ENCODE measurements at regions not wholly inside any gene's neighbourhood (a gene's known extent, or its start where the extent isn't known, plus 50 kb on each side); places are given as distances from the start of the nearest gene placed in this dataset.

DNA sequence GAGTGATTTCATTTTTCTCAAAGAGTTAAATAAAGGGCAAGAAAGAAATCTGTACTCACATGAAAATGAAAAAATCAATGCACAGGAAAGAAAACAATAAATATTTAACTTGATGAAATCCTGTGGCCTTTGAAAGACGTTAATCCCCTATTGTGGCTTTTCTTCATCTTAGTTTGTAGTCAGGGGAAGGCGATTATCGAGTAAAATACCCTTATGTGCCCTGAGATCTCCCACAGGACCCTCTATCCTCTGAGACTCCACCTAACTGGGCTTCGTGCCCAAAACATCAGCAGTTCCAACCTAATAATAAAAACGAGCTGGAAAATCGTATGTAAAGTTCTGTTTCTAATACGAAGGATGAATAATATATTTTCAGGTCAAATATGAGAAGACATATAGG, 208.2 kb upstream of the ZC3H12C start:
- TF ChIP-seq, protein P1, sequence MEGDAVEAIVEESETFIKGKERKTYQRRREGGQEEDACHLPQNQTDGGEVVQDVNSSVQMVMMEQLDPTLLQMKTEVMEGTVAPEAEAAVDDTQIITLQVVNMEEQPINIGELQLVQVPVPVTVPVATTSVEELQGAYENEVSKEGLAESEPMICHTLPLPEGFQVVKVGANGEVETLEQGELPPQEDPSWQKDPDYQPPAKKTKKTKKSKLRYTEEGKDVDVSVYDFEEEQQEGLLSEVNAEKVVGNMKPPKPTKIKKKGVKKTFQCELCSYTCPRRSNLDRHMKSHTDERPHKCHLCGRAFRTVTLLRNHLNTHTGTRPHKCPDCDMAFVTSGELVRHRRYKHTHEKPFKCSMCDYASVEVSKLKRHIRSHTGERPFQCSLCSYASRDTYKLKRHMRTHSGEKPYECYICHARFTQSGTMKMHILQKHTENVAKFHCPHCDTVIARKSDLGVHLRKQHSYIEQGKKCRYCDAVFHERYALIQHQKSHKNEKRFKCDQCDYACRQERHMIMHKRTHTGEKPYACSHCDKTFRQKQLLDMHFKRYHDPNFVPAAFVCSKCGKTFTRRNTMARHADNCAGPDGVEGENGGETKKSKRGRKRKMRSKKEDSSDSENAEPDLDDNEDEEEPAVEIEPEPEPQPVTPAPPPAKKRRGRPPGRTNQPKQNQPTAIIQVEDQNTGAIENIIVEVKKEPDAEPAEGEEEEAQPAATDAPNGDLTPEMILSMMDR (IDR thresholded peaks at IDR 0.05) = no peak
- Mint-ChIP-seq H3K27ac (ENCODE audit: unreplicated experiment) (no peak overlapping the region), H3K4me1 (ENCODE audit: unreplicated experiment) (no peaks in the 10 kb centered on the region), H3K27me3 (ENCODE audit: unreplicated experiment) (peaks cover 18% of the 10 kb centered on the region), H3K9me3 (ENCODE audit: unreplicated experiment) (no peaks in the 10 kb centered on the region), H3K36me3 (ENCODE audit: unreplicated experiment) (no peaks in the 10 kb centered on the region), H3K4me3 (ENCODE audit: unreplicated experiment) (no peak overlapping the region)
- no peak for DNase-seq (ENCODE audit: extremely low spot score, unreplicated experiment)

DNA sequence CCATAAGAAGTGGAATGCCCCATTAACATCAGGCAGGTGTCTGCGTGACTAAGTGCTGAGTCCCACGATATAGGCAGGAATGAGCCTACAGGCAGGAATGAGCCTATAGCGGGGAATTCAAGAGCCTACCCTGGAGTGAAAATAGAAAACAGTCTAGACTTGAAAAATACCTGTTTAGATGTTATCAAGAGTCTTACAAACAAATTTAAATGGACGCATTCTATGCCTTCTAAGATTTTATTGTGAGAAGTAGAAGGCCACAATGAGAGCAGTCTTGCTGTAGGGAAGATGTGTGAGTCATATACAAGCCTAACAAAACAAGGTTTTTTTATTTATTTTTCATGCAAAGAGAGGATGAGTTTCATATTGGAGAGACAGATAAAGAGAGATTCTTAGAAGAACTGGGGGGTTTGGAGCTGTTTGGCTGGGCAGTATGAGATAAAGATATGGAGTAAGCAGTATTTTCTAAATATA, 200.8 kb upstream of the ZC3H12C start:
- no peak overlapping the region for H3K4me3 Mint-ChIP-seq (ENCODE audit: unreplicated experiment)
- peaks cover 3% of the 10 kb centered on the region for H3K27me3 Mint-ChIP-seq (ENCODE audit: unreplicated experiment)
- H3K36me3 Mint-ChIP-seq (ENCODE audit: unreplicated experiment) = no peaks in the 10 kb centered on the region
- DNase-seq (ENCODE audit: extremely low spot score, unreplicated experiment) = no peak
- H3K9me3 Mint-ChIP-seq (ENCODE audit: unreplicated experiment) = peaks cover 9% of the 10 kb centered on the region
- TF ChIP-seq, protein P1 (IDR thresholded peaks at IDR 0.05) = no peak
- H3K4me1 Mint-ChIP-seq (ENCODE audit: unreplicated experiment) = peaks cover 2% of the 10 kb centered on the region
- no peak overlapping the region for H3K27ac Mint-ChIP-seq (ENCODE audit: unreplicated experiment)

DNA sequence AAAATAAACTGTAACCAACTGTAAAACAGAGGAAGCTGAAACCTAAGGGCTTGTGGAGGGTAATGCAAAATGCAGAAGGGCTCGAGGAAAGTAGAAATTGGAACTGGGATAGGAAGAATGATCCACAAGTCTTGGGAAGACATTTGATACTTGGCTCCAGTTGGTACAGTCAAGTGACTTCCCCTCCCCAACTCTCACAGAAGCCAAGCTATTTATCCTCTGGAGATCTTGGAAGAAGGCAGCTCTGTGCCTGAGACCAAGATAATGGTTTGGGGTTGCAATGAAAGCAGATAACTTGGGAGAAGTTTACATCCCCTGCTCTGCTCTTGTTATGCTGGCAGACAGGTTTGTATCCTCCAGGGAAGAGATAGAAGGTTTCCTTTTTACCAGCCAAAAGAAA, 198.9 kb upstream of the ZC3H12C start:
- DNase-seq (ENCODE audit: extremely low spot score, unreplicated experiment) = no peak
- H3K27ac Mint-ChIP-seq (ENCODE audit: unreplicated experiment) = no peak overlapping the region
- H3K36me3 Mint-ChIP-seq (ENCODE audit: unreplicated experiment) = peaks cover 2% of the 10 kb centered on the region
- H3K4me3 Mint-ChIP-seq (ENCODE audit: unreplicated experiment) = no peak overlapping the region
- peaks cover 4% of the 10 kb centered on the region for H3K27me3 Mint-ChIP-seq (ENCODE audit: unreplicated experiment)
- peaks cover 2% of the 10 kb centered on the region for H3K4me1 Mint-ChIP-seq (ENCODE audit: unreplicated experiment)
- TF ChIP-seq, protein P1 (IDR thresholded peaks at IDR 0.05) = no peak
- peaks cover 21% of the 10 kb centered on the region for H3K9me3 Mint-ChIP-seq (ENCODE audit: unreplicated experiment)

DNA sequence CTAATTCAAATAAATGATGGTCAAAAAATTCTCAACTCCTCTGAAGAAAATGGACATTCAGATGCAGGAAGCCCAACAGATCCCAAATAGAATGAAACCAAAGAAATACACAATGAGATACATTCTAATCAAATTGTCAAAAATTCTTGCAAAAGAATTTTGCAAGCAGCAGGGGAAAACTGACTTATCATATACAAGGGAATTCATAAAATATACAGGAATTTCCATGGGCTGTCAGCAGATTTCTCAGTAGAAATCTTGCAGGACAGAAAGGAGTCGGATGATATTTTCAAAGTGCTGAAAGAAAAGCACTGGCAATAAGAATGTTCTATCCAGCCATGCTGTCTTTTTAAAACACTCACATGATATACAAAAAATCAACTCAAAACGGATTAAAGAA, 194.6 kb upstream of the ZC3H12C start:
- no peaks in the 10 kb centered on the region for H3K4me1 Mint-ChIP-seq (ENCODE audit: unreplicated experiment)
- H3K27me3 Mint-ChIP-seq (ENCODE audit: unreplicated experiment) = peaks cover 6% of the 10 kb centered on the region
- peaks cover 2% of the 10 kb centered on the region for H3K36me3 Mint-ChIP-seq (ENCODE audit: unreplicated experiment)

DNA sequence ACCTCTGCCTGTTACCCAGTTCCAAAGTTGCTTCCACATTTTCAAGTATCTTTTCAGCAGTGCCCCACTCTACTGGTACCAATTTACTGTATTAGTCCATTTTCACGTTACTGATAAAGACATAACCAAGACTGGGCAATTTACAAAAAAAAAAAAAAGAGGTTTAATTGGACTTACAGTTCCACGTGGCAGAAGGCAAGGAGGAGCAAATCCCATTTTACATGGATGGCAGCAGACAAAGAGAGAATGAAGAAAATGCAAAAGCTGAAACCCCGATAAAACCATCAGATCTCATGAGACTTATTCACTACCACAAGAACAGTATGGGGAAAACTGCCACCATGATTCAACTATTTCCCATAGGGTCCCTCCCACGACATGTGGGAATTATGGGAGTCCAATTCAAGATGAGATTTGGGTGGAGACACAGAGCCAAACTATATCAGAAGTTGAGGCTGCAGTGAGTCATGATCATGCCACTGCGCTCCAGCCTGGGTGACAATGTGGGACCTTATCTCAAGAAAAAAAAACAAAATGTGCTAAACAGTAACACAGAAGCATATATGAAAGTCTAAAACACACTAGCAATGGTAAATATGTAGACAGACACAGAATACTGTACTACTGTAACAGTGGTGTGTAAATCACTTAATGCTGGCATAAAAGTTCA, 190.3 kb upstream of the ZC3H12C start:
- TF ChIP-seq, protein P1 (IDR thresholded peaks at IDR 0.05) = no peak
- Mint-ChIP-seq H3K9me3 (ENCODE audit: unreplicated experiment) (peaks cover 24% of the 10 kb centered on the region), H3K27ac (ENCODE audit: unreplicated experiment) (no peak overlapping the region)

More for the DNA sequence above, 194.6 kb upstream of the ZC3H12C start:
- TF ChIP-seq, protein P1 (IDR thresholded peaks at IDR 0.05) = no peak
- no peak overlapping the region for H3K27ac Mint-ChIP-seq (ENCODE audit: unreplicated experiment)
- no peak overlapping the region for H3K4me3 Mint-ChIP-seq (ENCODE audit: unreplicated experiment)
- peaks cover 27% of the 10 kb centered on the region for H3K9me3 Mint-ChIP-seq (ENCODE audit: unreplicated experiment)
- no peak for DNase-seq (ENCODE audit: extremely low spot score, unreplicated experiment)

More for the DNA sequence above, 190.3 kb upstream of the ZC3H12C start:
- no peak overlapping the region for H3K4me3 Mint-ChIP-seq (ENCODE audit: unreplicated experiment)
- no peak for DNase-seq (ENCODE audit: extremely low spot score, unreplicated experiment)
- peaks cover 21% of the 10 kb centered on the region for H3K27me3 Mint-ChIP-seq (ENCODE audit: unreplicated experiment)
- H3K4me1 Mint-ChIP-seq (ENCODE audit: unreplicated experiment) = no peaks in the 10 kb centered on the region
- H3K36me3 Mint-ChIP-seq (ENCODE audit: unreplicated experiment) = peaks cover 3% of the 10 kb centered on the region

All from osteocyte (in vitro differentiated cells).